GM19468 (cell line): ENCODE measurements at regions not wholly inside any gene's neighbourhood (a gene's known extent, or its start where the extent isn't known, plus 50 kb on each side); places are given as distances from the start of the nearest gene placed in this dataset.
"Not testable (repeated sequence)": the region's sequence is repeated elsewhere in the genome, so short reads cannot be mapped to it uniquely, and the experiment has no call there.

ENCODE experiments used
- ATAC-seq: cut with Tn5 transposase; IDR thresholded peaks from one replicate; pipeline ENCODE4 v1.9.1; 2021; ENCODE audit warnings: mild to moderate bottlenecking, moderate library complexity, moderate number of reproducible peaks; ENCODE audit not compliant: unreplicated experiment; ENCODE audit errors: extremely low read depth

DNA sequence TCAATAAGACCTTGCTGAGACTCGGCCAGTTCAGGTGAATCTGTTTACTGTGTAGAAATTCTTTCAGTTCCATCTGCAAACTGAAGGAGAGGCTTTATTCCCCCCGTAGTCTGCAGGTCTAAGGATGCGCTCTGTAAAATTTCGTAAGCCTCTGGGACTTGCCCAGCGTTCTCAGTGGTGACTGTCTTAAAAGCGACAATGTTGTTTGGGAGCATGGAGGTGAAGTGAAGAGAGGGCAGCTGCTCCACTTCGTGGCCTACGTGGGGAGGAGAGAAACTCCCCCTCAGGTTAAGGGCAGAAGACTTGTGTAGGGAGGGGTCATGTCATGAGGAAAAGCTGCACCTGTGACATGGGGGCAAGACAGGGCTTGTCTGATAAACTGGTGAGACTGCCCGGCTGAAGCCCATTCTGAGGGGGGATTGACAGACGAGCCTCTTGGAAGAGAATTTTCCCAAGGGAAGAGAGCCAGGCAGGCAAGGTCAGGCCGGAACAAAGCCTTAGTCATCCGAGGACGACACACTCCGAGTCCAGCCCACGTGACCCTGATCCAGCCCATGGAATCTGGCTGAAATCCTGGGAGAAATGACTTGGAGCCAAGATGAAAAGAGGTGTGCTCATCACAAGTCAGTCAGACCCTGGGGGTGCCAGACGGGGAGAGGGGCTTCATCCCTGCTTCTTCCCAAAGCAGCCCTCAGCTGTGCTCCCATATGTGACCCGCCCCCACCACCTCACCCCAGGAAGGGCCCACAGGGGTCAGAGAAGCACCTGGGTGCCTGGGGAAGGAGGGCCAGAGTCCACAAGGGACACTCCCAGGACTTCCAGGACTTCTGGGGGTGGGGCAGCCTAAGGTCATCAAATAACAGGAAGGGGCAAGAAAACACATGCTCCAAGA is 88.5 kb upstream of the SH3BP4 start:
- no peak for ATAC-seq

DNA sequence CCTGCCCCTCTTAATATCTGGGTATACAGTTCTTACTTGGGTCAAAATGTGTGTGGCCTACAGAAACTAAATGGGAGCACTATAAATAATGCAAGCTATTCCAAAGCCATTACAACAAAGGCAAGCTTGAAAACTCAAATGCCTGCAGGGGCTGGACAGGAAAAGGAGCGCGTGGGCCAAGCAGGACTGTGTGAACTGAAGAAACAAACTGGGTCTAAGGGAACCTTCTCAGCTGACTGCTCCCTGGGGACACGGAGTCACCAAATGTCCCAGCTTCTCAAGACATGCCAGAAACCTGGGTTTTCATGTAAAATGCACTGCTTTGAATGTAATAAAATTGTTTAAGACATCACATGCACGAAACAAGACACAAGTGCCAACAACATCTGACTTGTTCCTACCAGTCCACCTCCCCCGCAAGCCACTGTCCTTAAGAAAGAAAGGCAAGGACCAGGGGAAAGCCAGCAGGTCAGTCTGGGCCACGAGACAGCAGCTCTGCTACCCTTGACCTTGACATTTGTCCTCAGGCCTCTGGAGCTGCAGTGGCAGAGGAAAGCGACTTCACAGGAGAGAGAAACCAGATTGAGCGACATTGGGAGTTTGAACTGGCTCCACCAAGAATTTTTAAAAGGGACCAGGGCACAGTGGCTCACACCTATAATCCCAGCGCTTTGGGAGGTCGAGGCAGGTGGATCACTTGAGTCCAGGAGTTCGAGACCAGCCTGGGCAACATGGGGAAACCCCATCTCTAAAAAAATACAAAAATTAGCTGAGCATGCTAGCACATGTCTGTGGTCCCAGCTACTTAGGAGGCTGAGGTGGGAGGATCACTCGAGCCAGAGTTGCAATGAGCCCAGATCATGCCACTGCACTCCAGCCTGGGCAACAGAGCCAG is 89.7 kb upstream of the SH3BP4 start:
- ATAC-seq, result no peak

DNA sequence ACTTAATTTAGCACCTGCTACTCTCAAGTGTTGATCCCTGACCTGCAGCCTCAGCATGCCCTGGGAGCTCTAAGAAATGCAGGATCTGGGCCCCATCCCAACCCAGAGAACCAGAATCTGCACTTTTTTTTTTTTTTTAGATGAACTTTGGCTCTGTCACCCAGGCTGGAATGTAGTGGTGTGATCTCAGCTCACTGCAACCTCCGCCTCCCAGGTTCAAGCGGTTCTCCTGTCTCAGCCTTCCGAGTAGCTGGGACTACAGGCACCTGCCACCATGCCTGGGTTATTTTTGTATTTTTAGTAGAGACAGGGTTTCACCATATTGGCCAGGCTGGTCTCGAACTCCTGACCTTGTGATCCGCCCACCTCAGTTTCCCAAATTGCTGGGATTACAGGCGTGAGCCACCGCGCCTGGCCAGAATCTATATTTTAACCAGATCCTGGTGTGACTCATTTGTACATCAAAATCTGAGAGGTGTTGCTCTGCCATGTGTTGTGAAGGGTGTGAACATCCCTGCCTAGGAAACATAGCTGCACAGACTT is 92.4 kb upstream of the SH3BP4 start:
- ATAC-seq, result not testable (repeated sequence)

DNA sequence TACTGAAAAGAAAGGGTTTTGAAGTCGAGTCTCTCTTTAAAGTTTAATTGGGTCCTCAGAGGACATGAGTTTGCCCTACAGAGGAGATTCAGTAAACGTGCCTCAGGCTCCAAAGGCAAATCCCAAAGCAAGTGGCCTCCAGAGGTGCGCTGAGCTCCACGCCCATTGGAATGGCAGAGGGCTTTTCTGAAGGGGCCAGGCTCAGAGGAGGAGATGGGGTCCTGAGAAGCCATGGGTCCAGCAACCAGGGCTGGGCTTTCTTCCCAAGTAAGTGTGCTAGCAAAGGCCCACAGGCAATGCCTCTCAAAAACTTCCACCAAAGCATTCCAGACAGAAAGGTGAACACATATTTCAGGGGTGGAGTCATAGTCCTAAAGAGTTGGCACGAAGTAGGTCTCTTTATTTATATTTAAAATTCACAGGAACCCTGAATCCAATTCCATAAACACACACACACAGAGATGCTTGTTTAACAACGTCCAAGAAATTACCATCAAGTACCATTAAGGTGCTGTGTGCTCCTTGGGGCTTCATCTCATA is 93.0 kb upstream of the SH3BP4 start:
- ATAC-seq, result no peak

DNA sequence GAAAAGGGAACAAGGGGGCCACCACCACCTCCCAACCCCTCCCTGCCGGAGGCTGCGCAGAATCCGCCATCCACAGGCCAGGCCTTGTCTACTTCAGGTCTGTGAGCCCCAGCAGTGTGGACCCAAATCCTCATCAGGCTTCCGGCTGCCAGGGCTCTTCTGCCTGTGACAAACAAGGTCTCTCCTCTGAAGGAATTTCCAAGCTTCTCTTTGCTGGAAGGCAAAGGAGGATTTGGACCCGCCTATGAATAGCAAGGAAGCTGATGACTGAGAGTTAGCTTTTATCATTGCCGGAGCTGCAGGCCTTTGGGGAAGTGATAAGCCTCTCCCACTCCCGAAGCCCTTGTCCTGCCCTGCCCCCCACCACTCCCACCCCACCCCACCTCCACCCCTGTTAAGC is 93.7 kb upstream of the SH3BP4 start:
- ATAC-seq, result no peak

DNA sequence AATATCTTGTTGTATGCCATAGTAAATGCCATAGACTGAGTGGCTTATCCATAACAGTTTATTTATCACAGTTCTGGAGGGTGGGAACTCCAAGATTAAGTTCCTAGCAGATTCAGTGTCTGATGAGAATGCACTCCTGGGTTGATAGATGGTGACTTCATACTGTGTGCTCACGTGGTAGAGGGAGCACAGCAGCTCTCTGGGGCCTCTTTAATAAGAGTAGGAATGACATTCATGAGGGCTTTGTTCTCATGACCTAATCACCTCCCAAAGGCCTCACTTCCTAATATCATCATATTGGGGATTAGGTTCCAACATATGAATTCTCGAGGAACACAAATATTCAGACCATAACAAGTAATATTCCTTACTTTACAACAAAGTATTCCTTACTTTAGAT is 98.1 kb upstream of the SH3BP4 start:
- ATAC-seq, result no peak

DNA sequence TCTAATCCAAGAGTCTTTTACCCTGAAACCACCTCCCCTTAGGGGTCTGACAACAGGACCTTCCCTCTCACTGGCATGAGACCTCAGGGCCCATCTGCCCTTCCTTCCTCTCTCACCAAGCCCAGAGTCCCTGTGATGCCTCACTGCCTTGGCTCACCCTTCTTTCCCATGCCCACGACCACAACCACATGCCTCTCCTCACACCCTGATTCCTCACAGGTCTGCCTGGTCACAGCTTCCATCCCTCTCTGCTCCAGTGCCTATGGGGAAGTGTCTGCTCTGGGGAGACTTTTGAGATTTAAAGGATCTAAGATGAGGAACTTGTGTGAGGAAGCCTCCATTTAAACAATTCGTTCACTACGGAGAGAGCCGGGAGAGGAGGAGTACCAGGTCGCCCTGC is 98.9 kb upstream of the SH3BP4 start:
- ATAC-seq, result no peak

DNA sequence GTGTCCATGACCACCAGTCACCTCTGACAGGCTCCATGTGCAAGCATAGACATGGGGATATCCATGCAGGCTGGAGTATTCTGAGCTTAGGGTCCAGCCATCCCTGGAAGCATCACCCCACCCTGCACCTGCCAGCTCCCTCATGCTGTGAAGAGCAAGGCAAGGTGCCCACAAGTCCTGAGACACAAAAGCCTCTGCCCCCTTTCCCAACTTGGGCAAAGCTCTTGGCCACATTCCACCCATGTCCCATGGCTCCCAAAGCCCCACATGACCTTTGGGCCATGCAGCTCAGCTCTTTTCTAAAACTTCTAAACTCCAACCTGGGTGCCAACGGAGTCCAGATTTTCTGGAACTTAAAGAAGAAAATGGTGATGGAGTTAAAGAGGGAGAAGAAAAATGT is 99.8 kb upstream of the SH3BP4 start:
- ATAC-seq, result no peak

DNA sequence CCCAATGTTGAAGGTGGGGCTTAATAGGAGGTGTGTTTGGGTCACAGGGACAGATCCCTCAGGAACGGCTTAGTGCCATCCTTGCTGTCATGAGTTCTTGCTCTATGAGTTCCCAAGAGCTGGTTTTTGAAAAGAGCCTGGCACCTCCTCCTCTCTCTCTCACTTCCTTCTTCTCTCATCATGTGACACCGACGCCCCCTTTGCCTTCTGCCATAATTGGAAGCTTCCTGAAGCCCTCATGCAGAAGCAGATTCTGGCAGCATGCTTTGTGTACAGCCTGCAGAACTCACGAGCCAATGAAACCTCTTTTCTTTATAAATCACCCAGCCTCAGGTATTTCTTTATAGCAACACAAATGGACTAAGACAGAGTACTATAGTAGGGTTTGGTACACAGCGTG is 100.4 kb upstream of the SH3BP4 start:
- no peak for ATAC-seq

DNA sequence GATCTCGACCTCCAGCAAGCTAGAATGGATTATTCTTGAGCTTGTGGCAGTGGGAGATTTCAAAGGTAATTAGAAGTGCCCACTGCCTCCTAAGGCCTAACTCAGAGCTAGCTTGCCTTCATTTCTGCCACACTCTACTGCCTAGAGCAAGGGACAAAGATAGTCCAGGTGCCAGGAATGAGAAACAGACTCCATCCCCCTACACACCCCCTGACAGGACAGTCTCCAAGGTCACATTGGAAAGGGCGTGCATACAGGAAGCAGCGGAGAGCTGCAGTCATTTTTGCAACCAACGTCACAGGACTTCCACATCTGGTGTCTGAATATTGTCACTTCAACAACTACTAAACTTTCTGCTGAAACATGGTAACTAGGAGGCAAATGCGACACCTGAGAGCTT is 101.0 kb upstream of the SH3BP4 start:
- no peak for ATAC-seq

DNA sequence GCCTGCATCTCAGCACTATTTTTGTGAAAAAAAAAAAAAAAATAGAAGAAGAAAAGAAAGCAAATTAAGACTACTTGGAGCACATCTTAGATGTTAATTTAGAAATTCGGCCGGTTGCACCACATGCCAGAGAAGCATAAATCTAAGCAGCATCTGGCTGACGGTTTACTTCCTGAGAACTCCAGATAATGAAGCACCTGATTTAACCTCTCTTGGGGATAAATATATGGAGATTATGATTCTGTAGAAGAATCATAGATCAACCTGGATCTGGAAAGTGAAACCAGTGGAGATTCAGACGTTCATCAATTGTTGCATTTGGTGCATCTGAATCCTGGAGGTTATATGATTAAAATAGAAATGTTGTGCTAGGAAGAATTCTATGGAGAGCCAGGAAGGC is 102.1 kb upstream of the SH3BP4 start:
- ATAC-seq, result no peak

DNA sequence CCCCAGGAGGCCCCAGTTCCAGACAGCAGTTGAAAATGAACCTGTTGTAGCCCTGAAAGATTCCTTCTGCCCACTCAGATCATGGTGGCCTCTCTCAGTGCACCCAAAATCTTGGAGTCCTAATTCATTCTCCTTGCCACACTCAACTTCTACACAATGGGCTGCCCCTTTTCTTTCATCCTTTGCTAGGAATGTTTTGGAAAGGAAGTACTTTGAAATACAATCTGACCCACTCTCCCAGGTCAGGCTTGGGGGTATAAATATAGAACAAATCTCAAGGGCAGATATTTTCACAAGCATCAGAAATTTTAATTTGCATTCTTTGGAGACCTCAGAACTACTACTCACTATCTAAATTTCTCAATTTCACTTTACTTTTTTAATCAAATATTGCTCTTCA is 103.2 kb upstream of the SH3BP4 start:
- no peak for ATAC-seq

DNA sequence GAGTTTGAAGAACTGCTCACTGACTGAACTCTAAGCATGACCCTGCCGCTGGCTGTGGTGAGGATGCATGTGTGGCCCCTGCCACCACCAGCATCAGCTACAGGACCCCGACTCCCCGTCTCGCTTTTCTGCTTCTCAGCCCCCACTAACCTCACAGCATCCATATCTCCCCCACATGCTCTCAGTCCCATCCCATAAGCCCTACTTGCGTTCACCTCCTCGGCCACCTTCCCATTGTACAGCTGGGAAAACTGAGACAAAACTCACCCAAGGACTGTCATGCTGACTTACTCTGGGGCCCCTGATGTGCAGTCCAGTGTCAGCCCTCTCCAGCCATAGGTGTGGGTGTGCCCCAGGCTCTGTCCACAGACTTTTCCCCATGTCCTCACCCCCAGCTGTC is 104.2 kb upstream of the SH3BP4 start:
- no peak for ATAC-seq

DNA sequence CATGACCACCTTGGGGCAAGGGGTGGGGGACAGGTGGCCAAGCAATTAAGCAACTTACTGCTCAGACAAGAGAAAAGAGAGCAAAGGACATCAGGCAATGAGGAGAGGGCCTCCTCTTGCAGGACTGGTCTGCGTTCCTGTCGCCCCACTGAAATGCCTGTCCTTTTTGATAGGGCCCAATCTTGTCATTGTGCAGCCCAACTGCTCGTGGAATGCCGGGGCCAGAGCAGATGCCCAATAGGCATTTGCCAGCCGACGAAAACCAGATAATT is 104.5 kb upstream of the SH3BP4 start:
- ATAC-seq, result no peak

DNA sequence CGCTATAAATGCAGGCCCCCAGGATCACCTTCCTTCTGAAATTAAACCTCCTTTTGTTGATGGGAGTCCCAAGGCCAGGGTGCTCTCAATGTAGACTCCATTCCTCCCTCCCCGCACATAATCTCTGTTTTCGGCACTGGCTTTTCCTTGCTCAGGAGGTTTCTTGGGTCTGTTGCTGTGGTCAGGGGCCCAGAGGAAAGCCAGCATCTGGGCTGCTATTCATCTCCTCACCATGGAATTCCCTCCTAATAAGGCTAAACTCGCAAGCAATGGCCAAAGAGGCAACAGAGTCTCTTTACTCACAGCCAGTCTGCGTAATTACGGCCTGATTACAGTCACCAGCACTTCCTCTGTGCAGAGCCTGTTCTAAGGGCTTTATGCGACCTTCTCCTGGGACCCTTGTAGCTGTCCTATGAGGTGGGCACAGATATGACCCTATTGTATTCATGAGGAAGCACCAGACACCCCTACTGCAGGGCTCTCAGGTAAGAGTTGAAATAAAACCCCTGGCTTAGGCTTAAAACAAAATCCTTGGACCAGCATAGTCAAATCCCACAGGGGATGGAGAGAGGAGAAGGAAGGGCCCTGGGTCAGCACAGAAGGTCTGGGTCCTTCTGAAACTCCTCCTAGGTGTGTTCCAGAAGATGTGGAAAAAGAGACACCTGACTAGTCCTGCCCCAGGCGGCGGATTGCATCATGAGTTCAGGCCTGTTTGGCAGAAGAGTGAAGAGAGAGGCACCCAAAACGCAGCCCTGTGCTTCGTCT is 105.0 kb upstream of the SH3BP4 start:
- ATAC-seq, result no peak

DNA sequence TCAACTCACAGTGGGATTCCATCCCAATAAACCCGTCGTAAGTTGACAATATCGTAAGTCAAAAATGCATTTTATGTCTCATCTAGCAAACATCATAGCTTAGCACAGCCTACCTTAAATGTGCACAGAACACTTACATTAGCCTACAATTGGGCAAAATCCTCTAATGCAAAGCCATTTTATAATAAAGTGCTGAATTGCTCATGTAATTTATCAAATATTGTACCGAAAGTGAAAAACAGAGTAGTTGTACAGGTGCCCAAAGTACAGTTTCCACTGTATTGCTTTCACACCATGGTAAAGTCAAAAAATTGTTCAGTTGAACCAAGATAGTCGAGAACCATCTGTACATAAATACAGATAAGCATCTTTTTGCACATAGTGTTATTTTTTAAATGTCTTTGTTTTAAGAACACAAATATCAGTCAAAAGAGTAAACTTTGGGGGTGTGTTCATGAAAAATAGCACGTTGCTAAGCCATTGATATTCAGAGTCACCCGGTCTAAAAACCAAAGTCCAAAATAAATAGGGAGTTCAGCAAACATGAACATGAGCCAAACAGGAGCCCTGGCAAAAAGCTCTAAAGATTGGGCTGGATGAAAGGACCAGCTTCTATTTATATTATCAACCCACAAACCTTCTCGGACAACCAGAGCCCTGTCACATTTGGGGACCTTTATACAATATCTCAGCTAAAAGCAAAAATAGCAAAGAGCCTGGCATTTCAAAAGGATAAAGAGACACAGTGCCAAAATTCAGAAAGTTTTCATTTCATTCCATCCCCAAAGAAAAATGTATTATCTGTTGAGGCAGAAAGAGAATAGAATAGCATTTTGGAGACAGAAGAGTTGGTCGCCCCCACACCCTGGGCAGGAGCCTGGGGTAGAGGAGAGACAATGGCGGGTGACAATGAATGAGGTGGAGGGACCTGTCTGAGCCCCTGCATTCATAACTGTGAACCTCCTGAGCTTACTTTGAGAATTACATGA is 105.9 kb upstream of the SH3BP4 start:
- no peak for ATAC-seq

DNA sequence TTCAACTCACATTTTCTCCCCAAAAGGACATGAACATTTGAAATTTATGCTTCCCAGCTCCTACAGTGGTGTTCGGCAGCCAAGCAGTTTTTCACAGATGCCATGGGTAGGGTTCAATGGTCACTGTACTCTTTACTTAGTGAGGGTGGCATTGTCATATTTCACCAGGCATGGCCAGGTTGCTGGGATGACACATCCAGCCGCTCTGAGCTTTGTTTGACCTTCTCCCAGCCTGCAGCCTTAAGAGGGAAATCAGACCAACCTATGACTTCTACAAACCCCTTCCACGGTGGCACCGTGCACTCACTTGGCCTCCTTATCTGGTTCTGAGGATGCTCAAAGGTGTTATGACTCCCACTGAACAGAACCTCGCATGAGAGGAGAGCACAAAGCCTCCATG is 108.4 kb upstream of the SH3BP4 start:
- no peak for ATAC-seq

DNA sequence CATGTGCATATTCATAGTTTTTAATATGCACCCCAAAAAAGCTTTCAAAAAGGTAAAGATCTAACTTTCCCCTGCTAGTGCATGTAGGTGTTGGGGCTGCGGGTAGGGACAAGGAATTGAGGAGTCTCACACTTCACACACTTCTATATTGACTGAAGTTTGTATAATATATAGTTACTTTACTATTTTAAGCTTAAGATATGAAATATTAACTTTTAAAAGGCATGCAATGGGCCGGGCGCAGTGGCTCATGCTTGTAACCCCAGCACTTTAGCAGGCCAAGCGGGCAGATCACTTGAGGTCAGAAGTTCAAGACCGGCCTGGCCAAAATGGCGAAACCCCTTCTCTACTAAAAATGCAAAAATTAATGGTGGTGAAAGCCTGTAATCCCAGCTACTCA is 109.1 kb upstream of the SH3BP4 start:
- ATAC-seq, result no peak

DNA sequence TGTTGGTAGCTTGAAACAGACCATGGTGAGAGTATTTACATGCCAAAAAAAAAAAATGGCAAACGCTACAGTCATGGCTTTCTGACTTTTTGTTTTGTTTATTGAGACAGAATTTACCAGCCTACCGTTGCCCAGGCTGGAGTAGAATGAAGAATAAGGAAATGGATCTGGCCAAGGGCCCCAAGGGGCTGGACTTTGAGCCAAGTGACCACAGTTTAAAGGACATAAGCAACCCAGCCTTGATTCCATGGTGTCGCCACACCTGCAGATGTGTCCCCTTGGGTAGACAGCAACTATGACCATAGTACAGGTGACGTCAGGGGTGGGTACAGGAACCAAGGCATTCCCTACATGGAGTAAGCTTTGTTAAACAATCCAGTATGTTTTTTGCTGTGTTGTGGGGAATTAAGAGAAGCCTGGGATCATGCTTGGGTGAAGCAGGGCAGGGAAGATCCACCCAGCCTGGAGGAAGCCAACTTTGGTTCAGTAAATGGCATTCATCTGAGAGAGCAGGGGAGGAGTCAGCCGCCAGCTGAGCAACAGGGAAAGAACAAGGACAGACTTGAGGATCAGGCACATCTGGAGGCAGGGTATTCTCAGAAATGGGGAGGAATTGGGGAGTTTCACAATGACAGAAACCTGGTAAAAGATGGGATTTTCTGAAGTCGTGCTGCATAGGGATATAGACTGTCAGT is 110.3 kb upstream of the SH3BP4 start:
- ATAC-seq, result no peak
